ENCODE measurements at regions not wholly inside any gene's neighbourhood (a gene's known extent, or its start where the extent isn't known, plus 50 kb on each side); places are given as distances from the start of the nearest gene placed in this dataset.

DNA sequence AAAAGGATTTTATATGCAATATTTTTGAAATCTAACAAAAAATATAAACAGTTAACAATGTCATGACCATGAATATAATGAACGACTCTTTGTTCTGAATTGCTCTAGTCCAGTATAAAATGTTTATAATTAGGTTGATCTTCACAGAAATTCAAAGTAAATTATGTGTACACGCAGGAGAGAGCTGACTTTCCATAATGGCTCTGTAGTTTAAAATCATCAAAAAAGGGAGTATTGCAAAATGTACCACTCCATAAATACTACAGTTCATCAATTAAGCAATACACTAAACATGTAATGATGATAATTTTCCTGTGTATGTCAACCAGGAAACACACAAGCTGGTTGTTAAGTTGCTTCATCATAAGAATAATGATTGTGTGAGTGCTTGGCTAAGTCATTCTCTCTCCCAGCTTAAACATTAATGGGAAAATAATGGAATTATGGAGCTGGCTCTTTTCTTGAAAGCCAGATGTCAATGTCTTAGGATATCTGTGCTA lies 189.5 kb upstream of the PLEKHG7 start:
- TF ChIP-seq CTCF (IDR thresholded peaks at IDR 0.05), result no peak
- no peak for TF ChIP-seq EZH2phosphoT487 (IDR thresholded peaks at IDR 0.05)
- TF ChIP-seq EZH2 (IDR thresholded peaks at IDR 0.05), result no peak
- H3K9me3 ChIP-seq (ENCODE audit: low read depth), result no peaks in the 10 kb centered on the region
- H2AFZ ChIP-seq (replicated peaks), result no peak overlapping the region
- Mint-ChIP-seq H3K27me3 (ENCODE audit: insufficient read depth, low read depth) (no peaks in the 10 kb centered on the region), H3K4me1 (no peaks in the 10 kb centered on the region), H3K27ac (no peak overlapping the region), H3K9me3 (no peaks in the 10 kb centered on the region), H3K36me3 (no peaks in the 10 kb centered on the region), H3K4me3 (no peak overlapping the region)
- no peak for DNase-seq (ENCODE audit: low spot score)
- no peak overlapping the region for H3K27ac ChIP-seq
- no peaks in the 10 kb centered on the region for H4K20me1 ChIP-seq (ENCODE audit: low read depth)
- H3K4me2 ChIP-seq, result no peak overlapping the region
- no peaks in the 10 kb centered on the region for H3K36me3 ChIP-seq
- no peaks in the 10 kb centered on the region for H3K79me2 ChIP-seq (ENCODE audit: low read depth)
- H3K27me3 ChIP-seq, result no peaks in the 10 kb centered on the region
- H3K4me1 ChIP-seq, result peaks cover 4% of the 10 kb centered on the region
- H3K9ac ChIP-seq, result no peak overlapping the region
- no peak overlapping the region for H3K4me3 ChIP-seq
- no peaks in the 10 kb centered on the region for H3F3A ChIP-seq (ENCODE audit: low read depth)

GRCh38 chr12:92511786-92512185 lies 191.0 kb upstream of the PLEKHG7 start:
- DNase-seq (ENCODE audit: low spot score), result no peak
- H3K9me3 Mint-ChIP-seq, result peaks cover 2% of the 10 kb centered on the region
- TF ChIP-seq EZH2 (IDR thresholded peaks at IDR 0.05), result no peak
- no peak for TF ChIP-seq CTCF (IDR thresholded peaks at IDR 0.05)
- no peak for TF ChIP-seq EZH2phosphoT487 (IDR thresholded peaks at IDR 0.05)
- no peaks in the 10 kb centered on the region for H3K9me3 ChIP-seq (ENCODE audit: low read depth)
- no peak overlapping the region for H3K4me2 ChIP-seq
- no peak overlapping the region for H3K4me3 ChIP-seq
- no peak overlapping the region for H3K4me3 Mint-ChIP-seq
- H3K27me3 Mint-ChIP-seq (ENCODE audit: insufficient read depth, low read depth), result peaks cover 3% of the 10 kb centered on the region
- peaks cover 4% of the 10 kb centered on the region for H3K4me1 Mint-ChIP-seq
- no peak overlapping the region for H3K9ac ChIP-seq
- no peaks in the 10 kb centered on the region for H3K79me2 ChIP-seq (ENCODE audit: low read depth)
- no peaks in the 10 kb centered on the region for H3K27me3 ChIP-seq
- no peaks in the 10 kb centered on the region for H4K20me1 ChIP-seq (ENCODE audit: low read depth)
- peak overlapping the region; percentile 22 for H2AFZ ChIP-seq (replicated peaks)
- H3K36me3 Mint-ChIP-seq, result no peaks in the 10 kb centered on the region
- no peaks in the 10 kb centered on the region for H3F3A ChIP-seq (ENCODE audit: low read depth)
- H3K36me3 ChIP-seq, result no peaks in the 10 kb centered on the region
- H3K27ac Mint-ChIP-seq, result peak overlapping the region; percentile 33
- H3K27ac ChIP-seq, result no peak overlapping the region
- H3K4me1 ChIP-seq, result peaks cover 1% of the 10 kb centered on the region

GRCh38 chr12:92509156-92509738 lies 193.5 kb upstream of the PLEKHG7 start:
- Mint-ChIP-seq H3K27ac (no peak overlapping the region), H3K27me3 (ENCODE audit: insufficient read depth, low read depth) (peaks cover 3% of the 10 kb centered on the region), H3K9me3 (peaks cover 2% of the 10 kb centered on the region), H3K36me3 (no peaks in the 10 kb centered on the region), H3K4me1 (peaks cover 28% of the 10 kb centered on the region), H3K4me3 (no peak overlapping the region)
- Histone ChIP-seq H2AFZ (replicated peaks) (no peak overlapping the region), H3K27me3 (no peaks in the 10 kb centered on the region), H3K79me2 (ENCODE audit: low read depth) (no peaks in the 10 kb centered on the region), H4K20me1 (ENCODE audit: low read depth) (no peaks in the 10 kb centered on the region), H3K36me3 (no peaks in the 10 kb centered on the region), H3K9me3 (ENCODE audit: low read depth) (no peaks in the 10 kb centered on the region), H3K4me3 (no peak overlapping the region), H3K9ac (no peak overlapping the region), H3K27ac (no peak overlapping the region), H3F3A (ENCODE audit: low read depth) (peaks cover 13% of the 10 kb centered on the region), H3K4me1 (peaks cover 26% of the 10 kb centered on the region), H3K4me2 (no peak overlapping the region)
- DNase-seq (ENCODE audit: low spot score), result no peak
- TF ChIP-seq EZH2phosphoT487 (IDR thresholded peaks at IDR 0.05) (no peak), EZH2 (IDR thresholded peaks at IDR 0.05) (no peak), CTCF (IDR thresholded peaks at IDR 0.05) (no peak)

Measured in neural progenitor cell (in vitro differentiated cells).